GM23338 (cell line): ENCODE measurements at regions not wholly inside any gene's neighbourhood (a gene's known extent, or its start where the extent isn't known, plus 50 kb on each side); places are given as distances from the start of the nearest gene placed in this dataset.

Source experiments
- ATAC-seq: fragments of 200-7000 bp; cut with Tn5 transposase; 3 replicates; pipeline ENCODE4 v1.9.1; 2020
- DNase-seq: peaks from one replicate; pipeline ENCODE4 v3.0.0-alpha.2; 2015; ENCODE audit warnings: low spot score
- H2AFZ ChIP-seq: fragments of 200-600 bp; sonication (generic); 2 replicates; pipeline ENCODE4 v1.8.0; 2016; ENCODE audit warnings: antibody characterized with exemption, mild to moderate bottlenecking, moderate library complexity
- H3F3A ChIP-seq: fragments of 200-600 bp; sonication (generic); replicated peaks from 2 replicates; pipeline ENCODE4 v1.8.0; 2017; ENCODE audit warnings: antibody characterized with exemption, mixed run types, low read depth
- H3K27ac ChIP-seq: fragments of 200-600 bp; sonication (generic); 2 replicates; pipeline ENCODE4 v1.6.1; 2016; ENCODE audit warnings: low read depth
- H3K27me3 ChIP-seq: fragments of 200-600 bp; sonication (generic); 2 replicates; pipeline ENCODE4 v1.8.0; 2016; ENCODE audit warnings: mild to moderate bottlenecking, mixed run types, moderate library complexity; ENCODE audit not compliant: insufficient read depth
- H3K36me3 ChIP-seq: fragments of 200-600 bp; sonication (generic); 2 replicates; pipeline ENCODE4 v1.8.0; 2016; ENCODE audit warnings: mild to moderate bottlenecking; ENCODE audit not compliant: insufficient read depth
- H3K4me1 ChIP-seq: fragments of 200-600 bp; sonication (generic); 2 replicates; pipeline ENCODE4 v1.8.0; 2016; ENCODE audit warnings: mild to moderate bottlenecking, moderate library complexity; ENCODE audit not compliant: insufficient read depth
- H3K4me2 ChIP-seq: fragments of 200-600 bp; sonication (generic); 2 replicates; pipeline ENCODE4 v1.7.1; 2017; ENCODE audit warnings: mixed run types
- H3K4me3 ChIP-seq: fragments of 200-600 bp; sonication (generic); 2 replicates; pipeline ENCODE4 v1.6.1; 2016; ENCODE audit warnings: mixed run types
- H3K79me2 ChIP-seq: fragments of 200-600 bp; sonication (generic); replicated peaks from 2 replicates; pipeline ENCODE4 v1.8.0; 2017; ENCODE audit warnings: mild to moderate bottlenecking; ENCODE audit not compliant: insufficient read depth
- H3K9me2 ChIP-seq: fragments of 200-600 bp; sonication (generic); 2 replicates; pipeline ENCODE4 v1.8.0; 2017; ENCODE audit not compliant: insufficient read depth
- H4K20me1 ChIP-seq: fragments of 200-600 bp; sonication (generic); replicated peaks from 2 replicates; pipeline ENCODE4 v1.8.0; 2017; ENCODE audit warnings: mild to moderate bottlenecking; ENCODE audit not compliant: insufficient read depth
- H3K27ac Mint-ChIP-seq: 2 replicates; pipeline ENCODE4 v1.8.0; 2020; ENCODE audit warnings: inconsistent platforms, mild to moderate bottlenecking, moderate library complexity, mixed read lengths
- H3K27me3 Mint-ChIP-seq: 3 replicates; pipeline ENCODE4 v1.8.0; 2022; ENCODE audit warnings: low read depth, mild to moderate bottlenecking, moderate library complexity, mixed read lengths, inconsistent platforms; ENCODE audit not compliant: insufficient read depth, poor library complexity
- H3K36me3 Mint-ChIP-seq: 3 replicates; pipeline ENCODE4 v1.8.0; 2021; ENCODE audit warnings: low read depth, mild to moderate bottlenecking, inconsistent platforms, moderate library complexity, mixed read lengths
- H3K4me1 Mint-ChIP-seq: 3 replicates; pipeline ENCODE4 v1.8.0; 2020; ENCODE audit warnings: mild to moderate bottlenecking, inconsistent platforms, mixed read lengths
- H3K4me3 Mint-ChIP-seq: 3 replicates; pipeline ENCODE4 v1.8.0; 2021; ENCODE audit warnings: moderate library complexity, mild to moderate bottlenecking, inconsistent platforms, mixed read lengths
- H3K9me3 Mint-ChIP-seq: 3 replicates; pipeline ENCODE4 v1.8.0; 2020; ENCODE audit warnings: moderate library complexity, mild to moderate bottlenecking, inconsistent platforms, mixed read lengths
- CREB1 ChIP-seq: fragments of 250-450 bp; sonication (Bioruptor Pico); IDR thresholded peaks from 2 replicates; pipeline ENCODE4 v1.5.0; 2020; ENCODE audit warnings: low read depth, mild to moderate bottlenecking, moderate library complexity
- ETS1 ChIP-seq: IDR thresholded peaks from 2 replicates; pipeline ENCODE4 v1.6.1; 2016; ENCODE audit warnings: antibody characterized with exemption
- EZH2 ChIP-seq: fragments of 200-600 bp; sonication (generic); IDR thresholded peaks from one replicate; pipeline ENCODE4 v1.8.0; 2017; ENCODE audit warnings: antibody characterized with exemption, mild to moderate bottlenecking, low read depth; ENCODE audit not compliant: unreplicated experiment
- EZH2phosphoT487 ChIP-seq: fragments of 200-600 bp; sonication (generic); IDR thresholded peaks from one replicate; pipeline ENCODE4 v1.8.1; 2018; ENCODE audit warnings: antibody characterized with exemption; ENCODE audit not compliant: unreplicated experiment
- JUNB ChIP-seq: IDR thresholded peaks from one replicate; pipeline ENCODE4 v1.6.1; 2016; ENCODE audit warnings: antibody characterized with exemption; ENCODE audit not compliant: unreplicated experiment
- POLR2AphosphoS5 ChIP-seq: IDR thresholded peaks from 2 replicates; pipeline ENCODE4 v1.6.1; 2016; ENCODE audit warnings: antibody characterized with exemption, low read depth
- REST ChIP-seq: IDR thresholded peaks from one replicate; pipeline ENCODE4 v1.6.1; 2018; ENCODE audit warnings: antibody characterized with exemption; ENCODE audit not compliant: unreplicated experiment
- STAT1 ChIP-seq: IDR thresholded peaks from one replicate; pipeline ENCODE4 v1.6.1; 2016; ENCODE audit warnings: antibody characterized with exemption; ENCODE audit not compliant: unreplicated experiment
- ZNF114 ChIP-seq: fragments of 250-450 bp; sonication (Bioruptor Pico); IDR thresholded peaks from 2 replicates; pipeline ENCODE4 v1.5.0; 2020; ENCODE audit warnings: mild to moderate bottlenecking, moderate library complexity
- ZNF331 ChIP-seq: fragments of 250-450 bp; sonication (Bioruptor Pico); IDR thresholded peaks from 2 replicates; pipeline ENCODE4 v1.5.0; 2020; ENCODE audit warnings: low read depth, mild to moderate bottlenecking, moderate library complexity
- ZNF462 ChIP-seq: fragments of 250-450 bp; sonication (Bioruptor Pico); IDR thresholded peaks from 2 replicates; pipeline ENCODE4 v1.5.0; 2020; ENCODE audit warnings: mild to moderate bottlenecking, moderate library complexity
- TF ChIP-seq, protein P1 (sequence below), 2 experiments: fragments of 200-600 bp in 1 of 2; sonication (generic) in 1 of 2; conservative IDR thresholded peaks; 2 replicates each; pipeline versions ENCODE4 v1.5.1 to v1.6.1; 2016 to 2017; ENCODE audit warnings: antibody characterized with exemption in 2 of 2, low read depth in 2 of 2, mild to moderate bottlenecking in 2 of 2, moderate library complexity in 1 of 2

DNA sequence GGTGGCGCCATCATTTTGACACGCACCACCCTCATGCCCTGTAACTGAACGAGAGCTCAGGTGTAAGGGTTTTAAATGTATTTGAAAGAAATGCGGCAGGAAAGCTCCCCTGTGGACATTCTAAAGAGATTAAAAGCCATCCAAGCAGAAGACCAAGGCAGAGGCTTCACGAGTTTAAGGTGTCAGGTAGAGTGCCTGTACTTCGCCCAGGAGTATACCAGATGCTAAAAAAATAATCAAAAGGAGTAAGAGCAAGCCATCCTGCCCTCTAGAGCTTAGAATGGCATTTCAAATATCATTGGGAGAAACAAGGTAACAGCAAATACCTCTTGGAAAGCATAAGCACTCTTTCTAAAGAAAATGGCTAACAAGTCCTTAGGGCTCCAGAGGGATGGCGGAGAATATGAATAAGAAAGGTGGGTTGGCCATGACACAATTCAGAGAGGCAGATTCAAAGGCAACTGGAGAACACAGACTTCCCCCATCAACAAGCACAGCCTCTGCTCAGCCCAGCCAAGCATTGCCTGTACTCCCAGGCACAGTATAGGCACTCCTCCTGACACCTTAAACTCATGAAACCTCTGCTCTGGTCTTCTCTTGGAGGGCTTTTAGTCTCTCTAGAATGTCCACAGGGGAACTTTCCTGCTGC, 447.6 kb downstream of the SUCLA2 start:
- H3K4me1 Mint-ChIP-seq, result peaks cover 19% of the 10 kb centered on the region
- Histone ChIP-seq H2AFZ (no peak overlapping the region), H3K4me1 (0 out of 2 replicates have a peak, but pooled peaks cover 3% of the 10 kb centered on the region), H3K27me3 (no peaks in the 10 kb centered on the region), H3K4me2 (no peak overlapping the region), H3K9me2 (no peaks in the 10 kb centered on the region), H3K4me3 (no peak overlapping the region), H3K79me2 (no peaks in the 10 kb centered on the region), H3K36me3 (no peaks in the 10 kb centered on the region), H3K27ac (no peak overlapping the region), H4K20me1 (no peaks in the 10 kb centered on the region), H3F3A (no peaks in the 10 kb centered on the region)
- H3K9me3 Mint-ChIP-seq, result no peaks in the 10 kb centered on the region
- TF ChIP-seq REST (no peak), ZNF114 (CRISPR knock-in tag) (no peak), STAT1 (no peak), ETS1 (no peak), ZNF331 (no peak), CREB1 (CRISPR knock-in tag) (no peak), JUNB (no peak), EZH2phosphoT487 (no peak), POLR2AphosphoS5 (no peak), EZH2 (no peak), ZNF462 (CRISPR knock-in tag) (no peak)
- TF ChIP-seq, protein P1, sequence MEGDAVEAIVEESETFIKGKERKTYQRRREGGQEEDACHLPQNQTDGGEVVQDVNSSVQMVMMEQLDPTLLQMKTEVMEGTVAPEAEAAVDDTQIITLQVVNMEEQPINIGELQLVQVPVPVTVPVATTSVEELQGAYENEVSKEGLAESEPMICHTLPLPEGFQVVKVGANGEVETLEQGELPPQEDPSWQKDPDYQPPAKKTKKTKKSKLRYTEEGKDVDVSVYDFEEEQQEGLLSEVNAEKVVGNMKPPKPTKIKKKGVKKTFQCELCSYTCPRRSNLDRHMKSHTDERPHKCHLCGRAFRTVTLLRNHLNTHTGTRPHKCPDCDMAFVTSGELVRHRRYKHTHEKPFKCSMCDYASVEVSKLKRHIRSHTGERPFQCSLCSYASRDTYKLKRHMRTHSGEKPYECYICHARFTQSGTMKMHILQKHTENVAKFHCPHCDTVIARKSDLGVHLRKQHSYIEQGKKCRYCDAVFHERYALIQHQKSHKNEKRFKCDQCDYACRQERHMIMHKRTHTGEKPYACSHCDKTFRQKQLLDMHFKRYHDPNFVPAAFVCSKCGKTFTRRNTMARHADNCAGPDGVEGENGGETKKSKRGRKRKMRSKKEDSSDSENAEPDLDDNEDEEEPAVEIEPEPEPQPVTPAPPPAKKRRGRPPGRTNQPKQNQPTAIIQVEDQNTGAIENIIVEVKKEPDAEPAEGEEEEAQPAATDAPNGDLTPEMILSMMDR (conservative IDR thresholded peaks at IDR 0.05; ENCODE audit: low read depth in 2 of 2), result no peak; a peak in 1 of 4 replicates
- H3K27ac Mint-ChIP-seq, result no peak overlapping the region
- peak; percentile 48 for DNase-seq
- H3K36me3 Mint-ChIP-seq, result no peaks in the 10 kb centered on the region
- H3K4me3 Mint-ChIP-seq, result no peak overlapping the region
- ATAC-seq, result peak; percentile 93
- H3K27me3 Mint-ChIP-seq, result no peaks in the 10 kb centered on the region
